Smooth muscle cell (in vitro differentiated cells): ENCODE measurements at regions not wholly inside any gene's neighbourhood (a gene's known extent, or its start where the extent isn't known, plus 50 kb on each side); places are given as distances from the start of the nearest gene placed in this dataset.

Experiments used
- DNase-seq: peaks from one replicate; lab custom pipeline; 2025; ENCODE audit not compliant: unreplicated experiment; lab: John Stamatoyannopoulos, UW
- H2AFZ ChIP-seq: fragments of 200-600 bp; sonication (generic); 2 replicates; pipeline ENCODE4 v1.6.0; 2016; ENCODE audit warnings: antibody characterized with exemption, low read depth, mild to moderate bottlenecking
- H3F3A ChIP-seq: fragments of 200-600 bp; sonication (generic); 2 replicates; pipeline ENCODE4 v1.6.0; 2017; ENCODE audit warnings: antibody characterized with exemption, low read depth
- H3K27ac ChIP-seq: fragments of 200-600 bp; sonication (generic); 2 replicates; pipeline ENCODE4 v1.5.1; 2016; ENCODE audit warnings: low read depth, mild to moderate bottlenecking
- H3K27me3 ChIP-seq: fragments of 200-600 bp; sonication (generic); 2 replicates; pipeline ENCODE4 v1.6.1; 2016; ENCODE audit warnings: low read depth, mild to moderate bottlenecking
- H3K36me3 ChIP-seq: fragments of 200-600 bp; sonication (generic); 2 replicates; pipeline ENCODE4 v1.5.1; 2016; ENCODE audit warnings: low read depth
- H3K4me1 ChIP-seq: fragments of 200-600 bp; sonication (generic); 2 replicates; pipeline ENCODE4 v1.5.1; 2016; ENCODE audit warnings: low read depth
- H3K4me2 ChIP-seq: fragments of 200-600 bp; sonication (generic); 2 replicates; pipeline ENCODE4 v1.6.0; 2016; ENCODE audit warnings: mild to moderate bottlenecking
- H3K4me3 ChIP-seq: fragments of 200-600 bp; sonication (generic); 2 replicates; pipeline ENCODE4 v1.5.1; 2016; ENCODE audit warnings: mild to moderate bottlenecking
- H3K79me2 ChIP-seq: fragments of 200-600 bp; sonication (generic); 2 replicates; pipeline ENCODE4 v1.6.0; 2016; ENCODE audit warnings: low read depth, mild to moderate bottlenecking
- H3K9ac ChIP-seq: fragments of 200-600 bp; sonication (generic); 2 replicates; pipeline ENCODE4 v1.6.0; 2016; ENCODE audit warnings: low read depth
- H3K9me3 ChIP-seq: fragments of 200-600 bp; sonication (generic); replicated peaks from 2 replicates; pipeline ENCODE4 v1.5.1; 2016; ENCODE audit warnings: low read depth
- H4K20me1 ChIP-seq: fragments of 200-600 bp; sonication (generic); 2 replicates; pipeline ENCODE4 v1.6.0; 2016; ENCODE audit warnings: low read depth
- whole genome bisulfite sequencing: methylation state at CpG from one replicate; pipeline ENCODE4 v1.1.7; 2016; ENCODE audit warnings: low lambda C conversion rate; 5-methylcytosine and 5-hydroxymethylcytosine counted together
- TF ChIP-seq, protein P1 (sequence below): fragments of 200-600 bp; sonication (generic); IDR thresholded peaks from 2 replicates; pipeline ENCODE4 v1.5.1; 2017; ENCODE audit warnings: borderline replicate concordance, mild to moderate bottlenecking, antibody characterized with exemption; ENCODE audit not compliant: insufficient read depth, poor library complexity, severe bottlenecking

- no peaks in the 10 kb centered on the region for H4K20me1 ChIP-seq
- WGBS, result 81% methylated on average over 6 of the region's 6 CpGs
Measured at GRCh38 chr14:54136894-54137613, 180.4 kb upstream of the BMP4 start.

GRCh38 chr14:54137614-54137961 lies 181.0 kb upstream of the BMP4 start:
- Histone ChIP-seq H4K20me1 (no peaks in the 10 kb centered on the region), H3K79me2 (no peaks in the 10 kb centered on the region), H3K9me3 (no peaks in the 10 kb centered on the region), H3K4me1 (no peaks in the 10 kb centered on the region), H3K9ac (no peak overlapping the region), H3F3A (no peaks in the 10 kb centered on the region), H3K27me3 (no peaks in the 10 kb centered on the region), H3K4me3 (no peak overlapping the region), H3K4me2 (no peak overlapping the region), H2AFZ (no peak overlapping the region), H3K36me3 (no peaks in the 10 kb centered on the region), H3K27ac (no peak overlapping the region)
- TF ChIP-seq, protein P1, sequence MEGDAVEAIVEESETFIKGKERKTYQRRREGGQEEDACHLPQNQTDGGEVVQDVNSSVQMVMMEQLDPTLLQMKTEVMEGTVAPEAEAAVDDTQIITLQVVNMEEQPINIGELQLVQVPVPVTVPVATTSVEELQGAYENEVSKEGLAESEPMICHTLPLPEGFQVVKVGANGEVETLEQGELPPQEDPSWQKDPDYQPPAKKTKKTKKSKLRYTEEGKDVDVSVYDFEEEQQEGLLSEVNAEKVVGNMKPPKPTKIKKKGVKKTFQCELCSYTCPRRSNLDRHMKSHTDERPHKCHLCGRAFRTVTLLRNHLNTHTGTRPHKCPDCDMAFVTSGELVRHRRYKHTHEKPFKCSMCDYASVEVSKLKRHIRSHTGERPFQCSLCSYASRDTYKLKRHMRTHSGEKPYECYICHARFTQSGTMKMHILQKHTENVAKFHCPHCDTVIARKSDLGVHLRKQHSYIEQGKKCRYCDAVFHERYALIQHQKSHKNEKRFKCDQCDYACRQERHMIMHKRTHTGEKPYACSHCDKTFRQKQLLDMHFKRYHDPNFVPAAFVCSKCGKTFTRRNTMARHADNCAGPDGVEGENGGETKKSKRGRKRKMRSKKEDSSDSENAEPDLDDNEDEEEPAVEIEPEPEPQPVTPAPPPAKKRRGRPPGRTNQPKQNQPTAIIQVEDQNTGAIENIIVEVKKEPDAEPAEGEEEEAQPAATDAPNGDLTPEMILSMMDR, result no peak
- DNase-seq, result no peak
- WGBS, result 94% methylated on average over 1 of the region's 1 CpG

More at GRCh38 chr14:54136894-54137613, 180.4 kb upstream of the BMP4 start:
- Histone ChIP-seq H3K4me1 (no peaks in the 10 kb centered on the region), H3K27ac (no peak overlapping the region), H3K4me3 (no peak overlapping the region), H3K9me3 (no peaks in the 10 kb centered on the region), H3K36me3 (no peaks in the 10 kb centered on the region), H2AFZ (no peak overlapping the region), H3K4me2 (no peak overlapping the region), H3K27me3 (no peaks in the 10 kb centered on the region), H3F3A (no peaks in the 10 kb centered on the region), H3K79me2 (no peaks in the 10 kb centered on the region), H3K9ac (no peak overlapping the region)
- DNase-seq, result no peak
- TF ChIP-seq, protein P1, result no peak

DNA sequence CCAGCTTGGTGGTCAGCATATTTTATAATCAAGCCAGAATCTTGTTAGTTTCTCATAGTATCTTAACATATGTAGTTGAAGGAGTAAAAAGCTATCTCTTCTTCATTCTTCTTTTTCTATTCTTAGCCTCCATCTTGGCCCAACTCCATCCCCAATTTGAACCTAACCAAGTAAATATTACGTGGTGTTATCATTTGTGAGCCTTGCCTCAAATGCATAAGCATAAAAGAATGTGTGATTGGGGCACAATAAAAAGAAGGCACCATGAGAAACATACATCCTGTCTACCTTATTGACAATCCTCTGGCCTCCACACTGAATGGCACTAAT lies 181.4 kb upstream of the BMP4 start:
- Histone ChIP-seq H3K36me3 (no peaks in the 10 kb centered on the region), H3K9ac (no peak overlapping the region), H3K79me2 (no peaks in the 10 kb centered on the region), H3F3A (no peaks in the 10 kb centered on the region), H3K27me3 (no peaks in the 10 kb centered on the region), H3K27ac (no peak overlapping the region), H3K9me3 (no peaks in the 10 kb centered on the region), H3K4me3 (no peak overlapping the region), H4K20me1 (no peaks in the 10 kb centered on the region), H2AFZ (no peak overlapping the region), H3K4me2 (no peak overlapping the region), H3K4me1 (no peaks in the 10 kb centered on the region)
- 68% methylated on average over 1 of the region's 1 CpG for WGBS
- no peak for DNase-seq
- TF ChIP-seq, protein P1, result no peak

DNA sequence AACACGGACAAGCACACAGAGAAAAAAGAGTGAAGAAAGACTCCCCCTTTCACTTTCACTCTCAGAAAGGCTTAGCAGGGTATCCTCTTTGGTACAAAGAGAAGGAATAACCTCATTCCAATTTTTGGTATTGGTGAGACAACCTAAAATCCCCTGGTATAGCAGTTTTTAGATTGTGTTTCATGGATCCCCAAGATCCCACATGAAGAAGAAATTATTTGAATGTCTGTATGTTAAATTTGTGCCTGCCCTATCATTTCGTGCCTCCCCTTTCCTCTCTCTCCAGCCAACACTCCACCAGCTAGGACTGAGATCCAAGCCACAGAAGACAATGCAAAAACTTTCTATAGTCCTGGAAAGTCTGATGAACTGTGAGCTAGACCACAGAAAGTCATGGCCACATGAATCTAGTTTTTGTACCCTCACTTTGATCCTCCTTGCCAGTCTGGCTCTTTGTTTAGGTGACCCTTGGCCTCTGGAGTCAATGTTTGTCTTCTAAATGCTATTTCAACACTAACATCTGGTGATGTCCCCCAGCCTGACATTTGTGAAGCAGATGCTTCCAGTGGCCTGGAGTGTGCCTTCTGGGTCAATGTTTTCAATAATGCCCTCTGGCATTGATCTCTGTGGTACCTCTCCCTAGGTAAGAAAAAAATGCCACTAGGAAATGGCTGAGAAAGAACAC lies 181.9 kb upstream of the BMP4 start:
- H3K79me2 ChIP-seq, result no peaks in the 10 kb centered on the region
- H3K27me3 ChIP-seq, result no peaks in the 10 kb centered on the region
- DNase-seq, result no peak
- H3K27ac ChIP-seq, result no peak overlapping the region
- WGBS, result 91% methylated on average over 2 of the region's 2 CpGs
- TF ChIP-seq, protein P1, result no peak
- H3K4me1 ChIP-seq, result no peaks in the 10 kb centered on the region
- no peaks in the 10 kb centered on the region for H3F3A ChIP-seq
- H4K20me1 ChIP-seq, result no peaks in the 10 kb centered on the region
- no peak overlapping the region for H3K4me2 ChIP-seq
- H3K36me3 ChIP-seq, result no peaks in the 10 kb centered on the region
- H3K9me3 ChIP-seq, result no peaks in the 10 kb centered on the region
- no peak overlapping the region for H3K4me3 ChIP-seq
- H2AFZ ChIP-seq, result no peak overlapping the region
- H3K9ac ChIP-seq, result no peak overlapping the region
